ENCODE measurements at regions not wholly inside any gene's neighbourhood (a gene's known extent, or its start where the extent isn't known, plus 50 kb on each side); places are given as distances from the start of the nearest gene placed in this dataset.

DNA sequence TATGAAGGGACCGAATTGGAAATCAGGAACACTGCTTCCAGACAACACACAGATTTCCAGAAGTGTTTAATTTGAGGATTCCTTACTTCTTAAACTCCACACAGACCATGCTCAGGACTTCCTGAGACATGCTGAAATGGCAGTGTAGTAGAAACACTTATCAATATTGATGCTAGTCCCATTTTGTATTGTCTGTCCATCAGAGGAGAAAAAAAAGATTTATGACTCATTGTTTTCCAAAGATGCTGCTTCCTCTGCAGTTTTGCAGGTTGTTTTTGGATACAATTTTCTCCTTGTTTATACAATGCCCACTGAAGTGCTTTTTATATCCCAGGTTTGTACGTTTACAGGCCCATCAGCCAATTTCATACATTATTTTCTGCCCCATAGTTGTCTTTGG, 68.3 kb upstream of the TANC2 start:
- H3K4me3 Mint-ChIP-seq (ENCODE audit: low read depth, unreplicated experiment), result no peak overlapping the region

GRCh38 chr17:62895320-62896301, 70.4 kb upstream of the TANC2 start:
- no TSS peak for BruUV-seq (replicated peaks)
- DNase-seq, result no peak
- CTCF ChIA-PET, result interaction anchor here (0.7 to 1.1 kb wide), 2 partner anchors 14 to 1095 kb away, joined by 4 read pairs; no protein-coding TSS in a partner anchor
- Mint-ChIP-seq H3K9me3 (ENCODE audit: low read depth, unreplicated experiment) (peaks cover 2% of the 10 kb centered on the region), H3K36me3 (ENCODE audit: insufficient read depth, unreplicated experiment) (no peaks in the 10 kb centered on the region), H3K27me3 (ENCODE audit: unreplicated experiment) (no peaks in the 10 kb centered on the region), H3K4me1 (ENCODE audit: low read depth, unreplicated experiment) (peaks cover 13% of the 10 kb centered on the region), H3K27ac (ENCODE audit: unreplicated experiment) (no peak overlapping the region), H3K4me3 (ENCODE audit: low read depth, unreplicated experiment) (no peak overlapping the region)
- no peak for TF ChIP-seq CTCF (IDR thresholded peaks at IDR 0.05; ENCODE audit: unreplicated experiment)
- intact Hi-C loops (cut with micrococcal nuclease; ENCODE audit: unreplicated experiment), result loop anchor here (10.0 kb wide), 2 partner anchors 69 to 101 kb away; partner anchors contain the start of gene TANC2

More for the DNA sequence above, 68.3 kb upstream of the TANC2 start:
- CTCF ChIA-PET, result no interaction called here
- intact Hi-C loops (cut with micrococcal nuclease; ENCODE audit: unreplicated experiment), result loop anchor here (10.0 kb wide), 2 partner anchors 67 to 103 kb away; partner anchors contain the start of gene TANC2
- peaks cover 2% of the 10 kb centered on the region for H3K9me3 Mint-ChIP-seq (ENCODE audit: low read depth, unreplicated experiment)
- H3K4me1 Mint-ChIP-seq (ENCODE audit: low read depth, unreplicated experiment), result peaks cover 13% of the 10 kb centered on the region
- H3K36me3 Mint-ChIP-seq (ENCODE audit: insufficient read depth, unreplicated experiment), result no peaks in the 10 kb centered on the region
- no peak overlapping the region for H3K27ac Mint-ChIP-seq (ENCODE audit: unreplicated experiment)
- no TSS peak for BruUV-seq (replicated peaks)
- no peak for TF ChIP-seq CTCF (IDR thresholded peaks at IDR 0.05; ENCODE audit: unreplicated experiment)
- H3K27me3 Mint-ChIP-seq (ENCODE audit: unreplicated experiment), result no peaks in the 10 kb centered on the region
- DNase-seq, result no peak

DNA sequence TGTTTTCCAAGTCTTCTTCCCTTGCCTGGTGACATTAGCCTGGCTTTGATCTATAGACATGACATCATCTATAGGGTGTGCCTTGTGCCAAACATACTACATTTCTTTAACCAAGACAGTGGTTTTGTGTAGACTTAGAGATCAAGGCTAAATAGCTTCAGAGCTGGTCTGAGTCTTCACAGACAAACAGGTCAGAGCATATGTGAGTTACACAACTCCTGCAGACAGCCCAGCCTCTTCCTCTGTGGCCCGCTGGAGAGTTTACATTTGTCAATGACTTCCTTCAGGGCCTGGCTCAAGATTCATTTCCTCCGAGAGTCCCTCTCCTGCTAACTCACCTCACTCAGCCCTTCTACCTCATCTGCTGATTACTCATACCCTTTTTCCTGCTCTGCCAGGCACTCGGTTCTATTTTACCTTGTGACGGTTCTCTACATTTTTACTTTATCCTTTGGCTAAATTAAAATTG, 73.1 kb upstream of the TANC2 start:
- H3K9me3 Mint-ChIP-seq (ENCODE audit: low read depth, unreplicated experiment), result no peaks in the 10 kb centered on the region
- no peak for TF ChIP-seq CTCF (IDR thresholded peaks at IDR 0.05; ENCODE audit: unreplicated experiment)
- H3K36me3 Mint-ChIP-seq (ENCODE audit: insufficient read depth, unreplicated experiment), result no peaks in the 10 kb centered on the region
- CTCF ChIA-PET, result no interaction called here
- no peak overlapping the region for H3K4me3 Mint-ChIP-seq (ENCODE audit: low read depth, unreplicated experiment)
- peak overlapping the region; percentile 56 for H3K27ac Mint-ChIP-seq (ENCODE audit: unreplicated experiment)
- peaks cover 16% of the 10 kb centered on the region for H3K4me1 Mint-ChIP-seq (ENCODE audit: low read depth, unreplicated experiment)
- no TSS peak for BruUV-seq (replicated peaks)
- H3K27me3 Mint-ChIP-seq (ENCODE audit: unreplicated experiment), result no peaks in the 10 kb centered on the region
- intact Hi-C loops (cut with micrococcal nuclease; ENCODE audit: unreplicated experiment), result loop anchor here (10.0 kb wide), 2 partner anchors 72 to 98 kb away; partner anchors contain the start of gene TANC2
- peak; percentile 54 for DNase-seq

DNA sequence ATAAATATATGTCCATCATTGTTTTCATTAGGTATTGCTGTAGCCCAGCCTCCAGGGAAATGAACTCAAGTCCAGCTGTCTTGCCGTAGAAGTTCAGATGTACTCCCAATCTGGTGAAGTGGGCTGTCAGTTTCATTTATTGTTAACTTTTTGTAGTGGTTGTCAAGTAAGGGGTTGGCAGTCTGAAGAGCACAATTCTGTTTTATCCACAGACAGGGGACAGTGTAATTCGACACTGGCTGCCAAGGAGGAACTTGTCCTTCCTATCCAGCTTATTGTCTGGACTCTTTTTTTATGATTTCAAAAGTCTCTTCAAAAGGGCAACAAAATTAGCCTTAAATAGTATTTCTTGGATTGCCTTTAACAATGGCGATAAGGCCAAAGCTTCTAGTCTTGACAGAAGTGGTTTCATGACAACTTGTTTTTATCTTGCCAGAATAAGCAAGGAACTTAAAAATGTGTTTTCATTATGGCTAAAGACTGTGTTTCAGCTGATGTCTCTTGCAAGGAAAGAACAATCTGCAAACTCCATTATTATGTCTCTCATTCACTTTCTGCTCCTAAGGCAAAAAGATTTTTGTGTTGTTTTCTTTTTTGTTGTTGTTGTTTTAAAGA, 73.9 kb upstream of the TANC2 start:
- Mint-ChIP-seq H3K27ac (ENCODE audit: unreplicated experiment) (peak overlapping the region; percentile 56), H3K4me3 (ENCODE audit: low read depth, unreplicated experiment) (no peak overlapping the region), H3K36me3 (ENCODE audit: insufficient read depth, unreplicated experiment) (no peaks in the 10 kb centered on the region), H3K4me1 (ENCODE audit: low read depth, unreplicated experiment) (peaks cover 21% of the 10 kb centered on the region), H3K27me3 (ENCODE audit: unreplicated experiment) (no peaks in the 10 kb centered on the region), H3K9me3 (ENCODE audit: low read depth, unreplicated experiment) (peaks cover 2% of the 10 kb centered on the region)
- DNase-seq, result no peak
- no TSS peak for BruUV-seq (replicated peaks)
- CTCF ChIA-PET, result interaction anchor here (0.6 kb wide), 1 partner anchor 66 kb away, joined by 5 read pairs; no protein-coding TSS in a partner anchor
- intact Hi-C loops (cut with micrococcal nuclease; ENCODE audit: unreplicated experiment), result loop anchor here (10.0 kb wide), 2 partner anchors 73 to 97 kb away; partner anchors contain the start of gene TANC2
- no peak for TF ChIP-seq CTCF (IDR thresholded peaks at IDR 0.05; ENCODE audit: unreplicated experiment)
